H1 (cell line): ENCODE measurements at regions not wholly inside any gene's neighbourhood (a gene's known extent, or its start where the extent isn't known, plus 50 kb on each side); places are given as distances from the start of the nearest gene placed in this dataset.

Experiments
- CTCF ChIA-PET: fragments of 300-600 bp; sonication (Branson Sonifier 250); formaldehyde crosslinking; loops from one replicate; lab custom pipeline; 2021; ENCODE audit not compliant: partially characterized antibody; lab: Charles Lee
- POLR2A ChIA-PET: fragments of 300-600 bp; sonication (Branson Sonifier 250); formaldehyde crosslinking; loops from one replicate; lab custom pipeline; 2021; ENCODE audit warnings: inconsistent platforms; ENCODE audit not compliant: partially characterized antibody; lab: Charles Lee
- DNase-seq, 2 experiments: peaks; one replicate each; pipeline versions ENCODE4 v3.0.0 to v3.0.0-alpha.2; 2010 to 2022; ENCODE audit warnings: low spot score in 2 of 2, low read depth in 1 of 2, mixed read lengths in 1 of 2
- FAIRE-seq: peaks from 2 replicates; lab custom pipeline; 2011; peaks lifted over from hg19 to GRCh38; lab: Jason Lieb, UNC
- H2AFZ ChIP-seq: 2 replicates; pipeline ENCODE4 v1.8.1; 2012; ENCODE audit warnings: low read length, inconsistent platforms
- H2AK5ac ChIP-seq: 2 replicates; pipeline ENCODE4 v1.6.1; 2013; ENCODE audit warnings: low read depth, low read length
- H2BK120ac ChIP-seq: replicated peaks from 2 replicates; pipeline ENCODE3; 2013; ENCODE audit warnings: low read depth, low read length, inconsistent platforms
- H2BK12ac ChIP-seq: 2 replicates; pipeline ENCODE4 v1.6.1; 2013; ENCODE audit warnings: low read depth, low read length
- H2BK15ac ChIP-seq: 2 replicates; pipeline ENCODE4 v1.6.1; 2013; ENCODE audit warnings: low read length
- H2BK20ac ChIP-seq: 2 replicates; pipeline ENCODE4 v1.6.1; 2013; ENCODE audit warnings: low read length
- H2BK5ac ChIP-seq: 2 replicates; pipeline ENCODE4 v1.6.1; 2013; ENCODE audit warnings: low read depth, low read length
- H3K14ac ChIP-seq: 2 replicates; pipeline ENCODE4 v1.6.1; 2013; ENCODE audit warnings: inconsistent platforms; ENCODE audit not compliant: insufficient read length
- H3K18ac ChIP-seq: 2 replicates; pipeline ENCODE4 v1.6.1; 2013; ENCODE audit warnings: low read length; ENCODE audit errors: extremely low read depth
- H3K23ac ChIP-seq: 2 replicates; pipeline ENCODE4 v1.6.1; 2013; ENCODE audit warnings: inconsistent platforms; ENCODE audit not compliant: insufficient read length
- H3K23me2 ChIP-seq: 2 replicates; pipeline ENCODE4 v1.6.1; 2013; ENCODE audit warnings: low read depth, low read length
- H3K27ac ChIP-seq: 2 replicates; pipeline ENCODE4 v1.6.1; 2011; ENCODE audit warnings: low read depth, low read length, inconsistent platforms
- H3K27me3 ChIP-seq, 4 experiments: replicated peaks in 1 of 4; 1 replicate in 1 of 4; 2 replicates in 3 of 4; pipeline versions ENCODE4 v1.6.1 to v1.8.1; 2011 to 2013; ENCODE audit warnings: low read length in 3 of 4, mild to moderate bottlenecking in 3 of 4, inconsistent platforms in 2 of 4, mixed read lengths in 2 of 4, moderate library complexity in 1 of 4; ENCODE audit not compliant: control insufficient read depth in 3 of 4, insufficient read depth in 3 of 4; ENCODE audit errors: extremely low read depth in 1 of 4
- H3K36me3 ChIP-seq, 4 experiments: 2 replicates each; pipeline versions ENCODE4 v1.6.1 to v1.8.1; 2011 to 2013; ENCODE audit warnings: mild to moderate bottlenecking in 4 of 4, low read length in 3 of 4, moderate library complexity in 2 of 4, control low read depth in 1 of 4, inconsistent platforms in 1 of 4; ENCODE audit not compliant: insufficient read depth in 4 of 4, control insufficient read depth in 2 of 4
- H3K4ac ChIP-seq: replicated peaks from 2 replicates; pipeline ENCODE3; 2013; ENCODE audit warnings: low read length, low read depth, mixed read lengths, inconsistent platforms; ENCODE audit not compliant: insufficient read length
- H3K4me1 ChIP-seq, 4 experiments: replicated peaks in 1 of 4; 1 replicate in 1 of 4; 2 replicates in 3 of 4; pipeline versions ENCODE4 v1.6.1 to v1.8.1; 2011 to 2013; ENCODE audit warnings: low read length in 3 of 4, inconsistent platforms in 2 of 4, mixed read lengths in 1 of 4; ENCODE audit not compliant: insufficient read depth in 4 of 4, control insufficient read depth in 3 of 4
- H3K4me2 ChIP-seq, 2 experiments: 2 replicates each; pipeline versions ENCODE4 v1.6.1 to v1.8.1; 2011 to 2013; ENCODE audit warnings: low read depth in 2 of 2, low read length in 2 of 2, control low read depth in 1 of 2, inconsistent platforms in 1 of 2, mild to moderate bottlenecking in 1 of 2; ENCODE audit not compliant: insufficient read depth in 1 of 2
- H3K4me3 ChIP-seq, 4 experiments: fragments of 200-600, 300-600 bp in 1 of 4; sonication (generic), shearing (Covaris generic), sonication (Bioruptor Twin) in 1 of 4; 2 replicates each; pipeline versions ENCODE4 v1.5.1 to v1.8.1; 2011 to 2016; ENCODE audit warnings: low read length in 4 of 4, low read depth in 3 of 4, control low read depth in 2 of 4, inconsistent platforms in 2 of 4, mild to moderate bottlenecking in 2 of 4, mixed read lengths in 1 of 4, moderate library complexity in 1 of 4; ENCODE audit not compliant: insufficient read depth in 2 of 4; ENCODE audit errors: extremely low read depth in 1 of 4
- H3K56ac ChIP-seq: replicated peaks from 2 replicates; pipeline ENCODE3; 2013; ENCODE audit warnings: low read depth, mild to moderate bottlenecking, mixed read lengths, low read length, inconsistent platforms; ENCODE audit not compliant: insufficient read length
- H3K79me1 ChIP-seq: 2 replicates; pipeline ENCODE4 v1.6.1; 2013; ENCODE audit warnings: low read depth, low read length, control low read depth
- H3K79me2 ChIP-seq, 2 experiments: 2 replicates each; pipeline versions ENCODE4 v1.6.1 to v1.8.1; 2012 to 2013; ENCODE audit warnings: low read length in 2 of 2, mild to moderate bottlenecking in 2 of 2, inconsistent platforms in 1 of 2; ENCODE audit not compliant: insufficient read depth in 2 of 2, control insufficient read depth in 1 of 2
- H3K9ac ChIP-seq, 4 experiments: replicated peaks in 1 of 4; 1 replicate in 1 of 4; 2 replicates in 3 of 4; pipeline versions ENCODE4 v1.6.1 to v1.8.1; 2011 to 2013; ENCODE audit warnings: low read depth in 3 of 4, low read length in 3 of 4, control low read depth in 2 of 4, mild to moderate bottlenecking in 2 of 4, moderate library complexity in 2 of 4, inconsistent platforms in 1 of 4; ENCODE audit errors: extremely low read depth in 1 of 4
- H3K9me3 ChIP-seq, 2 experiments: 2 replicates each; pipeline versions ENCODE4 v1.6.1 to v1.8.1; 2012 to 2013; ENCODE audit warnings: mild to moderate bottlenecking in 2 of 2, moderate library complexity in 2 of 2, control low read depth in 1 of 2, inconsistent platforms in 1 of 2, low read depth in 1 of 2, low read length in 1 of 2, mixed read lengths in 1 of 2; ENCODE audit not compliant: insufficient read depth in 2 of 2
- H4K20me1 ChIP-seq, 2 experiments: replicated peaks in 1 of 2; 2 replicates each; pipeline versions ENCODE3 to v1.8.1; 2011 to 2013; ENCODE audit warnings: inconsistent platforms in 2 of 2, low read length in 2 of 2, mild to moderate bottlenecking in 1 of 2; ENCODE audit not compliant: insufficient read depth in 2 of 2, control insufficient read depth in 1 of 2
- H4K5ac ChIP-seq: 2 replicates; pipeline ENCODE4 v1.6.1; 2013; ENCODE audit warnings: low read length, low read depth, mixed read lengths, inconsistent platforms; ENCODE audit not compliant: insufficient read length
- H4K8ac ChIP-seq: 2 replicates; pipeline ENCODE4 v1.8.0; 2013; ENCODE audit warnings: mild to moderate bottlenecking, moderate library complexity, low read length, inconsistent platforms; ENCODE audit not compliant: insufficient read depth; ENCODE audit errors: extremely low read depth
- H4K91ac ChIP-seq: replicated peaks from 2 replicates; pipeline ENCODE3; 2013; ENCODE audit warnings: low read length, mixed read lengths, inconsistent platforms; ENCODE audit not compliant: insufficient read length
- BACH1 ChIP-seq: IDR thresholded peaks from 2 replicates; pipeline ENCODE4 v1.6.1; 2012; ENCODE audit warnings: low read length, improper control_type of control experiment
- SAP30 ChIP-seq: fragments of 300-600 bp; sonication (generic); IDR thresholded peaks from 2 replicates; pipeline ENCODE4 v1.7.1; 2012; ENCODE audit warnings: low read length, moderate library complexity, mild to moderate bottlenecking, inconsistent platforms; ENCODE audit not compliant: insufficient read depth, insufficient replicate concordance
- WGBS, 2 experiments: shearing (Covaris generic) in 1 of 2; methylation state at CpG; one replicate each; pipeline versions ENCODE4 v1.1.6 to v1.1.7; 2013 to 2015; ENCODE audit warnings: low lambda C conversion rate in 2 of 2, mixed read lengths in 2 of 2, inconsistent platforms in 1 of 2, low coverage in 1 of 2, missing lambda C conversion rate in 1 of 2; ENCODE audit not compliant: insufficient replicate concordance in 2 of 2, insufficient coverage in 1 of 2, insufficient read length in 1 of 2; ENCODE audit errors: extremely low coverage in 1 of 2, missing lambda C conversion rate in 1 of 2; 5-methylcytosine and 5-hydroxymethylcytosine counted together

- no peak overlapping the region for H3K4me2 ChIP-seq
- ChIA-PET CTCF (interaction anchor here (1.7 kb wide), 1 partner anchor 9 kb away, joined by 5 read pairs; no protein-coding TSS in a partner anchor), POLR2A (no interaction called here)
- no peak overlapping the region for H3K23ac ChIP-seq
- 94% methylated on average over 2 of the region's 2 CpGs; no CpG with 5 or more reads in 1 of the 2 experiments for WGBS, 2 experiments
- no peak overlapping the region for H4K91ac ChIP-seq
- H4K5ac ChIP-seq, result no peak overlapping the region
- no peak overlapping the region for H3K4ac ChIP-seq
- H3K79me1 ChIP-seq, result no peaks in the 10 kb centered on the region
- no peak overlapping the region for H4K8ac ChIP-seq
- no peak for TF ChIP-seq SAP30
- TF ChIP-seq BACH1, result no peak
- H3K23me2 ChIP-seq, result no peaks in the 10 kb centered on the region
- no peak overlapping the region for H2AFZ ChIP-seq
- DNase-seq (no peak), FAIRE-seq (no peak)
- no peak overlapping the region for H2AK5ac ChIP-seq
- no peaks in the 10 kb centered on the region for H4K20me1 ChIP-seq
- no peaks in the 10 kb centered on the region for H3K9me3 ChIP-seq
- no peaks in the 10 kb centered on the region for H3K36me3 ChIP-seq
- no peak overlapping the region for H3K9ac ChIP-seq
- H3K56ac ChIP-seq, result no peak overlapping the region
- no peaks in the 10 kb centered on the region for H3K4me1 ChIP-seq
- H3K4me3 ChIP-seq, result no peak overlapping the region
- H2BK20ac ChIP-seq, result no peak overlapping the region
- H3K18ac ChIP-seq, result no peak overlapping the region
- H2BK15ac ChIP-seq, result no peak overlapping the region
- H2BK120ac ChIP-seq, result no peak overlapping the region
- no peak overlapping the region for H2BK12ac ChIP-seq
- H3K14ac ChIP-seq, result no peak overlapping the region
- H3K27me3 ChIP-seq, result no peaks in the 10 kb centered on the region
- no peak overlapping the region for H3K27ac ChIP-seq
- H3K79me2 ChIP-seq, result no peaks in the 10 kb centered on the region
- no peak overlapping the region for H2BK5ac ChIP-seq
Measured at GRCh38 chr3:102136183-102136582, 286.9 kb downstream of the NFKBIZ start.
